ENCODE measurements at regions not wholly inside any gene's neighbourhood (a gene's known extent, or its start where the extent isn't known, plus 50 kb on each side); places are given as distances from the start of the nearest gene placed in this dataset.

GRCh38 chr3:36302626-36303025 lies 77.7 kb upstream of the STAC start:
- no peak for DNase-seq

- no peak for DNase-seq
Observed at GRCh38 chr3:36303286-36303685, 77.0 kb upstream of the STAC start.

- DNase-seq, result no peak
Observed at GRCh38 chr3:36305929-36306520, 74.3 kb upstream of the STAC start.

GRCh38 chr3:36309092-36309491 lies 71.2 kb upstream of the STAC start:
- DNase-seq, result no peak

- no peak for DNase-seq
Observed at GRCh38 chr3:36312351-36312750, 68.0 kb upstream of the STAC start.

GRCh38 chr3:36317915-36318314 lies 62.4 kb upstream of the STAC start:
- DNase-seq, result no peak

- no peak for DNase-seq
Observed at GRCh38 chr3:36318621-36319200, 61.6 kb upstream of the STAC start.

GRCh38 chr3:36319680-36320079 lies 60.6 kb upstream of the STAC start:
- no peak for DNase-seq

Data from right hindlimb (tissue), 1 donor.